Renal pelvis (tissue), 1 donor: ENCODE measurements at regions not wholly inside any gene's neighbourhood (a gene's known extent, or its start where the extent isn't known, plus 50 kb on each side); places are given as distances from the start of the nearest gene placed in this dataset.

ENCODE experiments used
- DNase-seq: peaks from one replicate; pipeline ENCODE4 v3.0.0-alpha.2; 2013

DNA sequence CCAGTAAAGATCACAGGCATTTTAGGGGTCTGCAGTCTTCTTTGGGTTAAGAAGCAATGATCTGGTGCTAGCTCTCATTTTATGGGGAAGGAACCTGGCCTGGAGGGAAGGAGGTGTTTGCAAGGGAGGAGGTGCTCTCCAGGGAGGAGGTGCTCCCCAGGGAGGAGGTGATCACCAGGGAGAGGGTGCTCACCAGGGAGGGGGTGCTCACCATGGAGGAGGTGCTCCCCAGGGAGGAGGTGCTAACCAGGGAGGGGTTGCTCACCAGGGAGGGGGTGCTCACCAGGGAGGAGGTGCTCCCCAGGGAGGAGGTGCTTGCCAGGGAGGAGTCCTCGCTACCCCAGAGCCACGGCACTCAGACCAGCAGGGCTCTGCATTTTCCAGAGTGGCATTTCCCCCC is 115.7 kb downstream of the TLE3 start:
- no peak for DNase-seq

DNA sequence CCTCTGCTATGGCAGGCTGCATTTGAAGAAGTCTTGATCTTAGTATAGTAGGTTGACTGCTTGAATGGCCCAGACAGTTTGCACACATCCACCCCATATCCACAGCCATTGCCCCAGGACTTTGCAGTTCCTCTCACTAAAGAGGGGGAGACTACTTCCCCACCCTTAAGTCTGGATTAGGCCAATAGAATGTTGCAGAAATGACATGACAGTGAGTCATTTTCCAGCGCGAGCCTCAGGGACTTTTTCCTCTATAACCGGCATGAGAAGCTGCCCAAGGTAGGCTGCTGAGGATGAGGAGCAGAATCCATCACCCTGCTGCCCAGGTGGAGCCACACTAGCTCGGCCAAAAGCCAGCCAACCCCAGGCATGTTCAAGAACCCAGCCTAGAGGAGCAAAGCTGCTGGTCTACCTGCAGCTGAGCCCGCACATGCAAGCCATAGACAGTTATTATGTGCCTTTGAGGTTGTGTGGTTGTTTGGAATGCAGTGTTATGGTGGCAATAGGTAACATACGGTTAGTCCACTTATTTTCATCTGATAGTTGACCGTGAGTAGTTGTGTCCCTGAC is 113.9 kb downstream of the TLE3 start:
- no peak for DNase-seq

- no peak for DNase-seq
Measured at GRCh38 chr15:69987492-69988489, 109.9 kb downstream of the TLE3 start.

- no peak for DNase-seq
Measured at GRCh38 chr15:69988541-69989225, 109.0 kb downstream of the TLE3 start.

DNA sequence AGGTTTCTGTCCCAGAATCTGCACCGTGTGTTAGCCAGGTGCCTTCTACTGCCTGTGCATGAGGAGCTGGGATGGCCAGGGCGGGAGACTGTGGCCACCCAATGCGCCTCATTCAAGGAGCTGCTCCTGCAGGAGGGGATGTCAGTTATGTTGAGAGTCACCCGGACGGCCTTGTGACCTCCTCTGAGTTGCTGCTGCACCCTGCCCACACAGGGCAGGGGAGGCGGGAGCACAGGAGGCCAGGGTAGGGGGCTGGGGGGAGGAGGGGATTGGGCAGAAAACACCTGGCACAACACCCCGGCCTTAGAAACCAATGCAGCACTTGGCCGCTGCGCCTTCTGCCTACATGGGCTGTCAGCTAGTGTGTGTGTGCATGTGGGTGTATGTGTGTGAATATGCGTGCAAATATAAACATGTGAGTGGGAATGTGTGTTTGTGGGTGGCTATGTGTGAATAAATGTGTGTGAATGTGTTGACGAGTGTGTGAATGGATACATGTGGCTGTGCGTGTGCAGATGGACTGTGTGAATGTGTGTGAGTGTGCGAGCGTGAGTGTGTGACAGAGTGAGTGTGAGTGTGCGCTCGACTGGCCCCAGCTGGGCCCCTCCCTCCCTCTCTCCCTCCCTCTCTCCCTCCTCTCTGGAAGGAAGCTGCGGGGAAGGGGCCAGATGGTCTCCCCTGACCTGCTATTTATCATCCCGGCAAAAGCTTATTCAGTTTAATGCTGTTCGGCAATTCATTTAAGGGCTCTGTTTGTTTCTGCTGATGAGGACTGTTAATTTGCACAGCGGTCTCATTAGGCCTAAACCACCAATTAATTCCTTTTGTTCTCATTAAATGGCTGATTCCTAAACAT is 106.9 kb downstream of the TLE3 start:
- DNase-seq, result no peak

- no peak for DNase-seq
Measured at GRCh38 chr15:69991551-69991980, 106.2 kb downstream of the TLE3 start.

DNA sequence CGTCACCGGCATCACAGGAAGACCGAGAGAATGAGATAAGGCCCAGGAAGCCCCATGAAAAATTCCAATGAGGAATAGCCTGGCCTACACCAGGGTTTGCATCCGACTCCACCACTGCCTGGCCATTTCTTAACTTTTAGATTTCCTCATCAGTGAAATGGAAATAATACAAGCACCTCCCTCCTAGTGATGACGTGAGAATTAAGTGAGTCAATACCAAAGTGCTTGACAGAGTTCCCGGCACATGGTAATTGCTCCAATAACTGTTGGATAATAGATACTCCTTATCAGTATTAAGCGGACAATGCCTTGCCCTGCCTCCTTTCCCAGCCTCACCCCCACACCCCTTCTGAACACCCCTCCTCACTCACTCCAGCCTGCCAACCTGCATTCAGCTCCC is 105.4 kb downstream of the TLE3 start:
- DNase-seq, result no peak

GRCh38 chr15:69994429-69995205 is 103.1 kb downstream of the TLE3 start:
- no peak for DNase-seq

- no peak for DNase-seq
Measured at GRCh38 chr15:69996321-69997160, 101.2 kb downstream of the TLE3 start.

GRCh38 chr15:69997161-69997485 is 100.6 kb downstream of the TLE3 start:
- no peak for DNase-seq
